SIG-M5 treated with dmso at 0.1 percent for 504 hours (cell line): ENCODE measurements at regions not wholly inside any gene's neighbourhood (a gene's known extent, or its start where the extent isn't known, plus 50 kb on each side); places are given as distances from the start of the nearest gene placed in this dataset.
"Not testable (repeated sequence)": the region's sequence is repeated elsewhere in the genome, so short reads cannot be mapped to it uniquely, and the experiment has no call there.

Experiments
- DNase-seq: peaks from one replicate; lab custom pipeline; 2025; ENCODE audit not compliant: unreplicated experiment; lab: John Stamatoyannopoulos, UW

DNA sequence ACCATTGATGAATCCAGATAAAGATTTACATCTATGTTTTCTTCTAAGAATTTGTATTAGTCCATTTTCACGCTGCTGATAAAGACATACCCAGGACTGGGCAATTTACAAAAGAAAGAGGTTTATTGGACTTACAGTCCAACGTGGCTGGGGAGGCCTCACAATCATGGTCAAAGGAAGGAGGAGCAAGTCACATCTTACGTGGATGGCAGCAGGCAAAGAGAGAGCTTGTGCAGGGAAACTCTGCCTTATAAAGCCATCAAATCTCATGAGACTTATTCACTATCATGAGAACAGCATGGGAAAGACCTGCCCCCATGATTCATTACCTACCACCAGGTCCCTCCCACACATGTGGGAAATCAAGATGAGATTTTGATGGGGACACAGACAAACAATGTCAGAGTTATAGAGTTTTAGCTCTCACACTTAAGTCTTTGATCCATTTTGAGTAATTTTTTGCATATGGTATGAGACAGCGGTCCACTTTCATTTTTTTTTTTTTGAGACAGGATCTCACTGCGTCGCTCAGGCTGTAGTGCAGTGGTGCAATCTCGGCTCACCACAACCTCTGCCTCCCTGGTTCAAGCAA lies 53.5 kb upstream of the JADE2 start:
- not testable (repeated sequence) for DNase-seq

DNA sequence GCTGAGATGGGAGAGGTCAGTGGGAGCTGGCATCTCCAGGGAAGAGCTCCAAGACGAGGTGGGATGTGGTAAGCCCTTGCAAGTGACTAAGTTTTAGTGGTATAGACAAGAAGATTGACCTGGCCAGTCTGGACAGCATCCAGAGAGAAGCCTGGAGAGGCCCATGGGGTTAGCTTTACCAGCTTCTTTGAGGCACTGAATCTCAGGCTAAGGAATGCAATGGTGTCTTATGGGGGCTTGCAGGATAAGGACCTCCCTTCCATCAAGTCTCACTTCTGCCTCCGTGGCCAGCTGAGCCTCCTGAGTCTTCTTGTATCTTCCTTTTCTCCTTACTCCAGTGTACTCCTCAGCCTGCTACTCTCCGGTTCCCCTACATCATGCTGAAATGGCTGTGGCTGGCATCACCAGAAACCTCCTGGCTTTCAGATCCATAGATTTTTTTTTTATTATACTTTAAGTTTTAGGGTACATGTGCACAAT lies 56.5 kb upstream of the JADE2 start:
- no peak for DNase-seq

DNA sequence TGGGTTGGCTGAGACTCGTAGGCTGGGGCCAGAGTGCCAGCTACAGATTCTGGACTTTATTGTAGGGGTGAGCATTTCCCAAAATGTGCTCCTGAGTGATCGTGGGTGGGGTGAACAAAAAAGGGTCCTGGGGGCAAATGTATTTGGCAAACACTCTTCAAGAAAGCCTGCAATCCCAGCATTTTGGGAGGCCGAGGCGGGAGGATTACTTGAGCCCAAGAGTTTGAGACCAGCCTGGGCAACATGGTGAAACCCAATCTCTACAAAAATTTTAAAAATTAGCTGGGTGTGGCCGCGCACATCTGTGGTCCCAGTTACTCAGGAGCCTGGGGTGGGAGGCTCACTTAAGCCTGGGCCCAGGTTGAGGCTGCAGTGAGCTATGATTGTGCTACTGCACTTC lies 55.5 kb upstream of the CDKN2AIPNL start:
- no peak for DNase-seq

DNA sequence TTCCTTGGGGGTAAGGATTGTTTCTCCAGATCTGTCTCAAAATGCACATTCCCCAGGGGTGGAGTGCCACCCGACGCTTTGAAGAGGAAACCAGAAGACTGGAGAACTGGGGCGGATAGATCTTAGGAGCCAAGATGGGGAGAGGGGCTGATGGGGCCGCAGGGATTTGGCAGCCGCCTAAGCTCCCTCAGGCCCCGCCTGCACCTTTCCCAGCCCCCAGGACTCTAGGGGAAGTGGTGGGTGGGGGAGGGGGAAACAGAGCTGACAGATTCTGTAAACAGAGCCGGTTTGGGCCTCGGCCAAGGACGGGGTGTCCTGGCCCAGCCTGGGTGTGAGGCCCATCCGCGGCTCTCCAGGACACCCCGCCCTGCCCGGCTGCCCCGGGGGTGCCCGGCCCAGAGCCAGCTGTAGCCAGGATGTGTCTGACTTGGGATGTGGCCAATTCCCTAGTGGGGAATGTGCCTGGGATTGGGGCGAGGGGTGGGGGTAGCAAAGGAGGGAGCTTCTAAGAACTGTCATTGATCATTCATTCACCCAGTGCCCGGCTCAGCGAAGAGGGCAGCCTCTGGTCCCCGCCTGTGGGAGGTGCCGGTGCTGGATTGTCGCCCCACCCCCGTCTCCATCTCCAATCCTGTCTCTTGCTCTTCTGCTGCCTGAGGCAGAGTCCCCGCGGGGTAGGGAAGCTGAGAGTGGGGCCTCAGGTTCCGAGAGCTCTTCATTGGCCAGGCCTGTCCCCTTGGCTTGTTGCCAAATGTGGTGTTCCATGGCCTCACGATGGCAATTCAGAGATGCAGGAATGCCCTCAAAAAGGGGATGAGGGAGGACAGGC lies 54.8 kb upstream of the CDKN2AIPNL start:
- DNase-seq, result peak; percentile 51

DNA sequence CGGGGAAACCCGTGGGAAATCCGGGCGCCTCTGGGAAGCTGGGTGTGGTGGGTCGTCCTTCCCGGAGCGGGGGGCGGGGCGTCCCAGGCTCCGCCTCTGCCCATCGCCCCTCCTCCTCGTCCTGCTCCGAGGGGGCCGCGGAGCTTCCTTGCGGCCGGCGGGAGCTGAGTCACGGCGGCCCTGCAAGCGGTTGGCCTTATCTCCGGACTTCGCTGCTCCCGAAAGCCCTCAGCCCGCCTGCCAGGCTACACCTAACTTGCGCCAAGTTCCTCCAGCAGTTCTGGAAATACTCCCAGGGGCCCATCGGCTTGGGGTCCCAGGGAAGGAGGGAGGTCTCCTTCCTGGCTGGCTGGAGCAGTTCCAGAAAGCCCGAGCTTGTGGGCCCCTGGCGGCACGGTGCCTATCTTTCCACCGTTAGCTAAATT lies 54.1 kb upstream of the CDKN2AIPNL start:
- DNase-seq, result peak; percentile 60

DNA sequence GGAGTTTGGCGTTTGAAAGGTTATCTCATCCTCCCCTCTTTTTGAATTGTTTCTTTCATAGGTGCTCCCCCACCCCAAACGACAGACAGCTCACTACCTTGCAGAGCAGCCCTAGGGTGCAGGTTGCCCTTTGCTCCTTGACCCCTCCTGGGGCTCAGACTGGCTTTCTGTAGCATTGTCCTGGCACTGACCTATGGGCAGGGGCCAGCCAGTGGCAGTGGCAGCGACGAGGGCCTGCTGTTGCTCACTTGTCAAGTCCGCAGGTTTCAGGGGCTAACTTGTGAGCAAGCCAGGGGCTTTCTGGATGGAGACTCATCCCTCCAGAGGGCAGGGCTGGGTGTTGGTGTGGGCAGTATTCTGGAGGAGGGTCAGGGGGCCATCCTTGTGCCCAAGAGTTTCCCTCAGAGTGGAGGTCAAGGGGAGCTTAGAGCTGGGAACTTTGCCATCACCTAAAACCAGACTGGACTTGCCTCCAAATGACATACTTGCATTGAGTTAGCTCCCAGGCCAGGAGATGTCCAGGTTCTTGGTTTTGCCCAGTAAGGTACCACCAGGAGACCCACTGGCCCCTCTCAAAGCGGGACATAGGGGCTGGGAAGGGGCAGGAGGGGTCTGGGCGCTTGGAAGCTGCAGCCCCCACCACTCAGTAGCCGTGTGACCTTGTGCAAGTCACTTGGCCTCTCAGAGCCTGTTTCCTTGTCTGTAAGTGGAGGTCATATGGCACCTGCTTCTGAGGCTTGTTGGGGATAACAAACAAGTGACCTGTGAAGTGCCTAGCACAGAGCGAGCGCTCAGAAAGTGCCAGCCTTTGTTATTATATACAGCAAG lies 53.5 kb upstream of the CDKN2AIPNL start:
- peak; percentile 59 for DNase-seq

DNA sequence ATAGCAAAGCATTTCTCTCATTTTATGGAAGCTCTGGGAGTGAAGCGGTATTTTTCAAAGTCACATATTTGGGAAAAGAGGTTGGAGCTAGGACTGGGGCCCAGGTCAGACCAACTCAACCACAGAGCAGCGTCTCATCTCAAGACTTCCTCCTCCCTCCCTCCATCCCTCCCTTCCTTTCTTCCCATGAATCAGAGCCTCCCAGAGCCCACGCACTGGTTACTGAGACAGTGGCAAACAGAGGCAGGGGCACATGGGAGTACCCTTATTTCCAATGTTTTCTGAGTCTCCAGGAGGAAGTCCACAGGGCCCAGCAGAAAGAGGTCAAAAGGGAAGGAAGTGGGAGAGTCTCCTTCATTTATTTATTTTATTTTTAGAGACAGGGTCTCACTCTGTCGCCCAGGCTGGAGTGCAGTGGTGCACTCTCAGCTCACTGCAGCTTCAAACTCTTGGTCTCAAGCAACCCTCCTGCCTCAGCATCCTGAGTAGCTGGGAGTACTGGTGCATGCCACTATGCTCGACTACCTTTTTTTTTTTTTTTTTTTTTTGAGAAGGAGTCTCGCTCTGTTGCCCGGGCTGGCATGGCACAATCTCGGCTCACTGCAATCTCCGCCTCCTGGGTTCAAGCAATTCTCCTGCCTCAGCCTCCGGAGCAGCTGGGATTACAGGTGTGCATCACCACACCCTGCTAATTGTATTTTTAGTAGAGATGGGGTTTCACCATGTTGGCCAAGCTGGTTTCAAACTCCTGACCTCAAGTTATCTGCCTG lies 52.5 kb upstream of the CDKN2AIPNL start:
- no peak for DNase-seq

DNA sequence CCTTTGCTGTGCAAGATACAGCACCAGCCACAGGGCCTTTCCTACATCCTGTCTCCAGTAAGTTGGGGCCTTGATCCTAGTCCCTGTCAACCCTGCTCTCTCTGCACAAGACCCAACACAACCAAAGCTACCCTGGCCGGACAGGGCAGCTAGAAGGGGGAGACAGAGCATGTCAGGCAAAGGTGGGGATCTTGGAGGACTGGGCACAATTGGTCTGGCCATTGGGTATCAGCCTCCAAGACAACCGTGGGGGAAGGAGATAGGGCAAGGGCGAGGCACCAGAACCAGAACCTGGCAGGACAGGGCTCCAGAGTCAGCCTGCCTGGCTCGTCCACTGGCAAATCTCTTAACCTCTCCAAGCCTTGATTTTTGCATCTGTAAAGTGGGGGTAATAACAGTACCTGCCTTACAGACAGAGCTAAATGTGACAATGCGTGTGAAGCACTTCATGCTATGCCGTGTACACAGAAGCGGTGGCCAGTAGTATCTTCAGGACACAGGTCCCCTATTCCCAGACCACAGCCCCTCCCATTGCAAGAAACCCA lies 51.6 kb upstream of the CDKN2AIPNL start:
- no peak for DNase-seq

DNA sequence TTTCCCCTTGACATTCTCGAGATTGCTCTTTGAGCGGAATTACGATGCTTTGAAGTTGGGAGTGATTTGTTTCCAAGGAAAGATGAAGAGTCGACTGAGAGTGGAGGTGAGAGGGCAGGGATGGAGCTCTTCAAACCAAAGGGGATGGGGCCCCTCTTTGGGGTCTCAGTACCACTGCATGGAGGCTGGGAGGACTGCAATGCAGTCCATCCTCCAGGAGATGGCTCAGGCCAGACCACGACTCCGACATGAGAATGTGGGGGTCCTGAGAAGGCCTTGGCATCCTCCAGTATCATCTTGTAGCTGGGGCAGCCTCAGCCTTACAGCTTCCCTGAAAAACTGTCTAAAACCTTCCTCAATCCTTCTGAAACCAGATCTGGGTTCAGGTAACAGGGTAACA lies 51.1 kb upstream of the CDKN2AIPNL start:
- DNase-seq, result no peak

DNA sequence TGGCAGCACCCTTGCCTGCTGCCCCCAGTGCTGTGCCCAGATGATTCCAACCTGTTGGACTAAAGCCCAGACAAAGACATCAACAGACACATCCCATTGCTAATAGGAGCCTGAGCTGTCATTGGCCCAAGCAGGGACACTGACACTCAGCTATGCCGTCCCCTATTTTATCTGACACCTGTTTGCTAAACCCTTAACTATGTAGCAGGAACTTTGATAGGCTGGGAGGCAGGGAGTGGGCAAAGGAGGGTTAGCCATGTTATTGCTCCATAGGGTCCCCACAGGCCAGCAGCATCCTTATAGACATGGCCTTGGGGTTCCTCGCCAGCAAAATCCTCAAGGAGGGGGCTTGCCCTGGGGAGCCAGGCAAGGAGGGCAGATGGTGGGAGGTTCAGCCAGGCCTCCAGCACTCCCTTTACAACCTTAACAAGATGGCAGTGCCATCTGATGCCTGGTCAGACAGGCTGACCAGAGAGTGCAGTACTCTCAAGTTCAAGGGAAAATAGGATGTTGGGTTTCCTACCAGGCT lies 50.4 kb upstream of the CDKN2AIPNL start:
- no peak for DNase-seq
